Fibroblast of upper back skin (primary cell): ENCODE measurements at regions not wholly inside any gene's neighbourhood (a gene's known extent, or its start where the extent isn't known, plus 50 kb on each side); places are given as distances from the start of the nearest gene placed in this dataset.
A peak's percentile ranks its signal among the peaks of the same experiment; 100 is the strongest.

ENCODE experiments used
- DNase-seq: peaks from one replicate; pipeline ENCODE4 v3.0.0-alpha.2; 2013

- DNase-seq, result no peak
Measured at GRCh38 chr20:8994045-8994444, 74.8 kb upstream of the PLCB4 start.

DNA sequence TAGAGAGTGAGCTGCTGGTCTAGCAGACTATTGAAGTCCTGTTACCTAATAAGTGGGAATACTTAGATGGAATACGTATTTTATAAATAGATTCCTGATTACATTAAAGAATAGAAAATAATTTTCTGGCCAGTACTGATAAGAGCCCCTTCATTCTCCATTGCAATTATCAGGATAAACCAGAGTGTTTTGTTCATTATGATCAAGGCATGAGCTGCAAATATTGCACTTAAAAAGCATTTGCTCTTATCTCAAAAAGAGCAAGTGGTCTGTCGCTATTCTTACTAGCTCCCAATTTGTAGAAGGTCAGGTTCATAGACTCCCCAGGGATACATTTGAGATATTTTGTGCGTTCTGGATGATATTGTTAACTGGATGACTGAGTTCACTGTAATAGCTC is 73.1 kb upstream of the PLCB4 start:
- no peak for DNase-seq

GRCh38 chr20:8996817-8997512 is 71.9 kb upstream of the PLCB4 start:
- peak; percentile 4 for DNase-seq

GRCh38 chr20:8997701-8998117 is 71.2 kb upstream of the PLCB4 start:
- no peak for DNase-seq

DNA sequence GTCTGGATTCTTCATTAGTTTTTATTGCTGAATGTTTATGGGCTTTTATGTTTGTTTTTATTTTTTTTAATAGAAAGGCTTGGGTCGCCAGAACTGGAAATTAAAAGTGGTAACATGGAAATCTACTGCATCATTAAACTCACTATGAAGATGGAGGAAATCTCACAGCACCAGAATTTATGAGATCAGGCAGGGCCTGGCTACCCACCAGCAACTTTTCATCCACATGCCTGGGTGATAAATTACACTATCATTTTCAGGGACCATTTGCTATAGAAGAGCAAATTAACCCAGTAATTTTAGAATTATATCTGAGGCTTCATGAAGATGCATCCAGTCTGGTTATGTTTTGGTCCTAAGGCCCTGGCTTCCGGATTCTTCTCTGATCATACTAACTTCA is 57.8 kb upstream of the PLCB4 start:
- DNase-seq, result no peak

DNA sequence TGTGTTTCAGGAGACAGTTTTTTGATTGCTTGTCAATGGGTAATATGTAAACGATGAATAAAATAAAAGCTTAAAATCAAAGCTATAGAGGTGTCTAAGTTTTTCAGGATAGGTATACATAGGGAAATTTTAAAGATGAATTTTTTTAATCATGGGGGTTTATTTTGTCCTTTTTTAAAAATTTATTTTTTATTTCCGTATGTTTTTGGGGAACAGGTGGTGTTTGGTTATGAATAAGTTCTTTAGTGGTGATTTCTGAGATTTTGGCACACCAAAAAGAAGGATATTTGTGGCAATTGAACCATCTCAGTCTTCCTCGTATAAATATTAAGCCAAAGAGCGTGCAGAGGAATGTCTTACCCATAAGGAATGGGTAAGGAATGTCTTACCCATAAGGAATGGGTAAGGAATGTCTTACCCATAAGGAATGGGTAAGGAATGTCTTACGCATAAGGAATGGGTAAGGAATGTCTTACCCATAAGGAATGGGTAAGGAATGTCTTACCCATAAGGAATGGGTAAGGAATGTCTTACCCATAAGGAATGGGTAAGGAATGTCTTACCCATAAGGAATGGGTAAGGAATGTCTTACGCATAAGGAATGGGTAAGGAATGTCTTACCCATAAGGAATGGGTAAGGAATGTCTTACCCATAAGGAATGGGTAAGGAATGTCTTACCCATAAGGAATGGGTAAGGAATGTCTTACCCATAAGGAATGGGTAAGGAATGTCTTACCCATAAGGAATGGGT is 53.5 kb upstream of the PLCB4 start:
- DNase-seq, result peak; percentile 12

GRCh38 chr20:9015984-9016324 is 52.9 kb upstream of the PLCB4 start:
- peak; percentile 14 for DNase-seq

- DNase-seq, result no peak
Measured at GRCh38 chr20:9018346-9018745, 50.5 kb upstream of the PLCB4 start.
